ENCODE measurements at regions not wholly inside any gene's neighbourhood (a gene's known extent, or its start where the extent isn't known, plus 50 kb on each side); places are given as distances from the start of the nearest gene placed in this dataset.

- Histone ChIP-seq H3K79me2 (ENCODE audit: insufficient read depth) (no peaks in the 10 kb centered on the region), H3F3A (replicated peaks; ENCODE audit: insufficient read depth) (no peaks in the 10 kb centered on the region), H3K4me1 (ENCODE audit: control insufficient read depth in 1 of 2, insufficient read depth in 2 of 2, low read depth in 1 of 2, low read length in 1 of 2) (no peaks in the 10 kb centered on the region; a peak in 1 of 4 replicates), H3K9ac (no peak overlapping the region), H3K27ac (ENCODE audit: low read depth in 2 of 2, low read length in 1 of 2) (no peak overlapping the region), H3K4me2 (no peak overlapping the region), H3K4me3 (ENCODE audit: low read depth in 2 of 2, low read length in 1 of 2) (no peak overlapping the region), H4K20me1 (ENCODE audit: insufficient read depth) (no peaks in the 10 kb centered on the region), H3K36me3 (replicated peaks in 1 of 2; ENCODE audit: control insufficient read depth in 1 of 2, insufficient read depth in 2 of 2, low read length in 1 of 2) (no peaks in the 10 kb centered on the region), H3K9me2 (no peaks in the 10 kb centered on the region), H3K9me3 (no peaks in the 10 kb centered on the region), H2AFZ (ENCODE audit: low read depth) (no peak overlapping the region), H3K27me3 (ENCODE audit: insufficient read depth) (no peaks in the 10 kb centered on the region)
- 63% methylated on average over 4 of the region's 4 CpGs for WGBS (ENCODE audit: low lambda C conversion rate)
- no peak for DNase-seq
- CTCF ChIA-PET, result no interaction called here
- TF ChIP-seq MEF2A (IDR thresholded peaks at IDR 0.05; ENCODE audit: borderline replicate concordance, low read depth) (no peak), USF1 (IDR thresholded peaks at IDR 0.05; ENCODE audit: borderline replicate concordance, low read depth) (no peak), EP300 (IDR thresholded peaks at IDR 0.05; ENCODE audit: borderline replicate concordance in 1 of 2, low read depth in 1 of 2, low read length in 1 of 2) (no peak), SIN3A (IDR thresholded peaks at IDR 0.05; ENCODE audit: borderline replicate concordance, low read depth, low read length) (no peak), FOSL2 (IDR thresholded peaks at IDR 0.05; ENCODE audit: borderline replicate concordance, low read depth) (no peak), GABPA (IDR thresholded peaks at IDR 0.05; ENCODE audit: low read depth) (no peak), RFX5 (IDR thresholded peaks at IDR 0.05; ENCODE audit: low read length) (no peak), SMC3 (IDR thresholded peaks at IDR 0.05; ENCODE audit: low read depth, low read length) (no peak), GATA2 (CRISPR knock-in tag; IDR thresholded peaks at IDR 0.05) (no peak), FOXM1 (IDR thresholded peaks at IDR 0.05; ENCODE audit: low read depth) (no peak), CTCF (IDR thresholded peaks at IDR 0.05) (no peak), TCF12 (IDR thresholded peaks at IDR 0.05) (no peak)
- TF ChIP-seq, protein P1, sequence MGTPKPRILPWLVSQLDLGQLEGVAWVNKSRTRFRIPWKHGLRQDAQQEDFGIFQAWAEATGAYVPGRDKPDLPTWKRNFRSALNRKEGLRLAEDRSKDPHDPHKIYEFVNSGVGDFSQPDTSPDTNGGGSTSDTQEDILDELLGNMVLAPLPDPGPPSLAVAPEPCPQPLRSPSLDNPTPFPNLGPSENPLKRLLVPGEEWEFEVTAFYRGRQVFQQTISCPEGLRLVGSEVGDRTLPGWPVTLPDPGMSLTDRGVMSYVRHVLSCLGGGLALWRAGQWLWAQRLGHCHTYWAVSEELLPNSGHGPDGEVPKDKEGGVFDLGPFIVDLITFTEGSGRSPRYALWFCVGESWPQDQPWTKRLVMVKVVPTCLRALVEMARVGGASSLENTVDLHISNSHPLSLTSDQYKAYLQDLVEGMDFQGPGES (IDR thresholded peaks at IDR 0.05; ENCODE audit: low read depth, low read length), result no peak
- TF ChIP-seq, protein P2, sequence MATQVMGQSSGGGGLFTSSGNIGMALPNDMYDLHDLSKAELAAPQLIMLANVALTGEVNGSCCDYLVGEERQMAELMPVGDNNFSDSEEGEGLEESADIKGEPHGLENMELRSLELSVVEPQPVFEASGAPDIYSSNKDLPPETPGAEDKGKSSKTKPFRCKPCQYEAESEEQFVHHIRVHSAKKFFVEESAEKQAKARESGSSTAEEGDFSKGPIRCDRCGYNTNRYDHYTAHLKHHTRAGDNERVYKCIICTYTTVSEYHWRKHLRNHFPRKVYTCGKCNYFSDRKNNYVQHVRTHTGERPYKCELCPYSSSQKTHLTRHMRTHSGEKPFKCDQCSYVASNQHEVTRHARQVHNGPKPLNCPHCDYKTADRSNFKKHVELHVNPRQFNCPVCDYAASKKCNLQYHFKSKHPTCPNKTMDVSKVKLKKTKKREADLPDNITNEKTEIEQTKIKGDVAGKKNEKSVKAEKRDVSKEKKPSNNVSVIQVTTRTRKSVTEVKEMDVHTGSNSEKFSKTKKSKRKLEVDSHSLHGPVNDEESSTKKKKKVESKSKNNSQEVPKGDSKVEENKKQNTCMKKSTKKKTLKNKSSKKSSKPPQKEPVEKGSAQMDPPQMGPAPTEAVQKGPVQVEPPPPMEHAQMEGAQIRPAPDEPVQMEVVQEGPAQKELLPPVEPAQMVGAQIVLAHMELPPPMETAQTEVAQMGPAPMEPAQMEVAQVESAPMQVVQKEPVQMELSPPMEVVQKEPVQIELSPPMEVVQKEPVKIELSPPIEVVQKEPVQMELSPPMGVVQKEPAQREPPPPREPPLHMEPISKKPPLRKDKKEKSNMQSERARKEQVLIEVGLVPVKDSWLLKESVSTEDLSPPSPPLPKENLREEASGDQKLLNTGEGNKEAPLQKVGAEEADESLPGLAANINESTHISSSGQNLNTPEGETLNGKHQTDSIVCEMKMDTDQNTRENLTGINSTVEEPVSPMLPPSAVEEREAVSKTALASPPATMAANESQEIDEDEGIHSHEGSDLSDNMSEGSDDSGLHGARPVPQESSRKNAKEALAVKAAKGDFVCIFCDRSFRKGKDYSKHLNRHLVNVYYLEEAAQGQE (IDR thresholded peaks at IDR 0.05; ENCODE audit: low read depth, low read length), result no peak
- POLR2A ChIA-PET, result no interaction called here
Observed at GRCh38 chr11:121793291-121793690, 322.7 kb downstream of the BLID start.
